SK-N-SH (cell line): ENCODE measurements at regions not wholly inside any gene's neighbourhood (a gene's known extent, or its start where the extent isn't known, plus 50 kb on each side); places are given as distances from the start of the nearest gene placed in this dataset.

Experiments
- CTCF ChIA-PET: fragments of 300-600, 350-600 bp; formaldehyde crosslinking; extraction: SDS; loops from one replicate; lab custom pipeline; 2021; lab: Yijun Ruan, JAX
- POLR2A ChIA-PET: fragments of 350-600 bp; sonication (Branson Sonifier 250); formaldehyde crosslinking; extraction: SDS; loops from one replicate; lab custom pipeline; 2020; ENCODE audit warnings: antibody characterized with exemption, inconsistent platforms; lab: Yijun Ruan, JAX
- DNase-seq: peaks from one replicate; pipeline ENCODE4 v3.0.0; 2012
- H2AFZ ChIP-seq: fragments of 200-600 bp; sonication (generic); 2 replicates; pipeline ENCODE4 v1.8.1; 2016; ENCODE audit warnings: antibody characterized with exemption, mild to moderate bottlenecking, low read depth
- H3F3A ChIP-seq: fragments of 200-600 bp; sonication (generic); replicated peaks from 2 replicates; pipeline ENCODE3; 2016; ENCODE audit warnings: antibody characterized with exemption, mild to moderate bottlenecking; ENCODE audit not compliant: insufficient read depth
- H3K27ac ChIP-seq, 2 experiments: fragments of 200-500 bp in 1 of 2; fragments of 200-600 bp in 1 of 2; sonication (Bioruptor generic) in 1 of 2; sonication (generic), shearing (Covaris generic) in 1 of 2; 2 replicates each; pipeline versions ENCODE4 v1.5.1 to v1.6.1; 2014 to 2016; ENCODE audit warnings: low read depth in 2 of 2, inconsistent platforms in 1 of 2, low read length in 1 of 2, mild to moderate bottlenecking in 1 of 2, mixed read lengths in 1 of 2
- H3K27me3 ChIP-seq: fragments of 200-600 bp; sonication (generic), shearing (Covaris generic); 2 replicates; pipeline ENCODE4 v1.6.1; 2016; ENCODE audit warnings: mixed run types; ENCODE audit not compliant: insufficient read depth
- H3K36me3 ChIP-seq, 2 experiments: fragments of 200-500 bp in 1 of 2; fragments of 200-600 bp in 1 of 2; sonication (Bioruptor generic) in 1 of 2; sonication (generic) in 1 of 2; replicated peaks in 1 of 2; 2 replicates each; pipeline versions ENCODE3 to v1.5.1; 2014 to 2016; ENCODE audit warnings: low read length in 1 of 2, mild to moderate bottlenecking in 1 of 2; ENCODE audit not compliant: insufficient read depth in 2 of 2, control insufficient read depth in 1 of 2
- H3K4me1 ChIP-seq, 2 experiments: fragments of 200-500 bp in 1 of 2; fragments of 200-600 bp in 1 of 2; sonication (Bioruptor generic) in 1 of 2; sonication (generic), shearing (Covaris generic) in 1 of 2; 2 replicates each; pipeline versions ENCODE4 v1.5.1 to v1.6.1; 2014 to 2016; ENCODE audit warnings: low read depth in 1 of 2, low read length in 1 of 2, mixed run types in 1 of 2; ENCODE audit not compliant: insufficient read depth in 2 of 2, control insufficient read depth in 1 of 2
- H3K4me2 ChIP-seq: fragments of 200-600 bp; sonication (generic), shearing (Covaris generic); 2 replicates; pipeline ENCODE4 v1.6.1; 2017; ENCODE audit warnings: mixed run types
- H3K4me3 ChIP-seq, 2 experiments: fragments of 200-500 bp in 1 of 2; fragments of 200-600 bp in 1 of 2; sonication (Bioruptor generic) in 1 of 2; sonication (generic), shearing (Covaris generic) in 1 of 2; 2 replicates each; pipeline versions ENCODE4 v1.5.1 to v1.8.1; 2014 to 2016; ENCODE audit warnings: low read depth in 2 of 2, inconsistent platforms in 1 of 2, low read length in 1 of 2, mild to moderate bottlenecking in 1 of 2, mixed read lengths in 1 of 2, moderate library complexity in 1 of 2
- H3K79me2 ChIP-seq: fragments of 200-600 bp; sonication (generic); 2 replicates; pipeline ENCODE4 v1.8.1; 2017; ENCODE audit warnings: mild to moderate bottlenecking; ENCODE audit not compliant: insufficient read depth
- H3K9ac ChIP-seq: fragments of 200-600 bp; sonication (generic); 2 replicates; pipeline ENCODE4 v1.6.1; 2017; ENCODE audit warnings: mixed run types
- H3K9me2 ChIP-seq: fragments of 200-600 bp; sonication (generic); 2 replicates; pipeline ENCODE4 v1.6.1; 2017; ENCODE audit warnings: mixed run types
- H3K9me3 ChIP-seq: fragments of 200-600 bp; sonication (generic); 2 replicates; pipeline ENCODE4 v1.6.1; 2017; ENCODE audit warnings: mixed run types, mild to moderate bottlenecking, moderate library complexity
- H4K20me1 ChIP-seq: fragments of 200-600 bp; sonication (generic); 2 replicates; pipeline ENCODE4 v1.6.1; 2017; ENCODE audit warnings: mild to moderate bottlenecking, mixed run types; ENCODE audit not compliant: insufficient read depth
- EP300 ChIP-seq, 2 experiments: IDR thresholded peaks; 2 replicates each; pipeline versions ENCODE4 v1.4.0 to v1.6.1; 2012; ENCODE audit warnings: borderline replicate concordance in 1 of 2, low read depth in 1 of 2, low read length in 1 of 2
- EZH2phosphoT487 ChIP-seq: fragments of 200-600 bp; sonication (generic); IDR thresholded peaks from 2 replicates; pipeline ENCODE4 v1.6.1; 2017; ENCODE audit warnings: low read depth, mixed run types, mild to moderate bottlenecking, antibody characterized with exemption, moderate library complexity, borderline replicate concordance
- JUND ChIP-seq: IDR thresholded peaks from 2 replicates; pipeline ENCODE4 v1.4.0; 2012
- MEF2A ChIP-seq: IDR thresholded peaks from 2 replicates; pipeline ENCODE4 v1.4.0; 2012; ENCODE audit warnings: low read depth, borderline replicate concordance
- MXI1 ChIP-seq: IDR thresholded peaks from 2 replicates; pipeline ENCODE4 v1.6.1; 2012; ENCODE audit warnings: mild to moderate bottlenecking, low read depth, low read length, improper control_type of control experiment
- POLR2AphosphoS5 ChIP-seq: IDR thresholded peaks from 2 replicates; pipeline ENCODE4 v1.6.1; 2012; ENCODE audit warnings: low read depth, low read length
- RAD21 ChIP-seq: IDR thresholded peaks from 2 replicates; pipeline ENCODE4 v1.6.1; 2012; ENCODE audit warnings: mild to moderate bottlenecking, low read length
- RFX5 ChIP-seq: IDR thresholded peaks from 2 replicates; pipeline ENCODE4 v1.6.1; 2012; ENCODE audit warnings: mild to moderate bottlenecking, improper control_type of control experiment, low read length
- SMC3 ChIP-seq: IDR thresholded peaks from 2 replicates; pipeline ENCODE4 v1.6.1; 2012; ENCODE audit warnings: low read depth, low read length, improper control_type of control experiment
- YY1 ChIP-seq: IDR thresholded peaks from 2 replicates; pipeline ENCODE4 v1.4.0; 2012; ENCODE audit warnings: low read depth, mild to moderate bottlenecking
- WGBS: methylation state at CpG from one replicate; pipeline ENCODE4 v1.1.6; 2017; ENCODE audit warnings: low lambda C conversion rate; 5-methylcytosine and 5-hydroxymethylcytosine counted together
- TF ChIP-seq, protein P1 (sequence below): IDR thresholded peaks from 2 replicates; pipeline ENCODE4; 2012
- TF ChIP-seq, protein P2 (sequence below): IDR thresholded peaks from 2 replicates; pipeline ENCODE4 v1.4.0; 2012; ENCODE audit warnings: low read depth
- TF ChIP-seq, protein P3 (sequence below): fragments of 200-600 bp; sonication (generic); IDR thresholded peaks from 2 replicates; pipeline ENCODE4 v1.6.1; 2017; ENCODE audit warnings: antibody characterized with exemption, mild to moderate bottlenecking, moderate library complexity
- TF ChIP-seq, protein P4 (sequence below): IDR thresholded peaks from 2 replicates; pipeline ENCODE4 v1.6.1; 2012; ENCODE audit warnings: mild to moderate bottlenecking, low read depth, low read length, moderate library complexity

DNA sequence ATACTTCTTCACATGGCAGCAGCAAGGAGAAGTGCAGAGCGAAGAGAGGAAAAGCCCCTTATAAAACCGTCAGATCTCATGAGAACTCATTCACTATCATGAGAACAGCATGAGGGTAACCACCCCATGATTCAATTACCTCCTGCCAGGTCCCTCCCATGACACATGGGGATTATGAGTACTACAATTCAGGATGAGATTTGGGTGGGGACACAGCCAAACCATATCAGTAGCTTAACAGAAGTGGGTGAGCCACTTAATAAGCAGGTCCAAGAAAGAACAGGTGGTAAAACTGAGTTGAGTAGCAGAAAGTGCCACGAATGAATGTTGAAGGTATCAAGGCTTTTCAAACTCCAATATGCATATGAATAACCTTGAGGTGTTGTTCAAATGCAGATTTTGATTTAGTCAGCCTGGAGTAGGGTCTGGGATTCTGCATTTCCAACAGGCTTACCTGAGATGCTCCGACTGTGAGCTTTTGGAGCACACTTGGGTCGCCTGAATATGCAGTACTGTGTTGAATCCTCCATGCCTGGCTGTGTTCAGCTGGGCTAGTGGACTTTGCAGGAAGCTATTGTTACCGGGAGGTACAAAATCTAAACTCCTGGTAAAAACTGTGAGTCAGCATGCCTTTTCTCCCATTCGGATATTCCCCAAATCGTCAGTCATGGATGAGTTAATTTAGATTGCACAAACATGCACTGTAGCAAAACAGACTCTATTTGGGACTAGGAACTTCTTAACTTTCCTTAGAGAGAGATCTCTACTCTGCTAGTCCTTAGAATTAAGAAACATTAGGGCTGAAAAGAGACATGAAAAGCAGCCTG lies 69.0 kb upstream of the PRKCQ start:
- DNase-seq, result no peak
- H3K9ac ChIP-seq, result no peak overlapping the region
- no peaks in the 10 kb centered on the region for H3K4me1 ChIP-seq
- no peaks in the 10 kb centered on the region for H3K36me3 ChIP-seq
- H4K20me1 ChIP-seq, result no peaks in the 10 kb centered on the region
- H3K27me3 ChIP-seq, result no peaks in the 10 kb centered on the region
- no peak overlapping the region for H3K4me2 ChIP-seq
- no peak overlapping the region for H3K27ac ChIP-seq
- TF ChIP-seq EZH2phosphoT487, result no peak
- TF ChIP-seq RFX5, result no peak
- TF ChIP-seq MEF2A, result no peak
- TF ChIP-seq YY1, result no peak
- no peak for TF ChIP-seq POLR2AphosphoS5
- TF ChIP-seq JUND, result no peak
- no peak for TF ChIP-seq MXI1
- TF ChIP-seq, protein P1, sequence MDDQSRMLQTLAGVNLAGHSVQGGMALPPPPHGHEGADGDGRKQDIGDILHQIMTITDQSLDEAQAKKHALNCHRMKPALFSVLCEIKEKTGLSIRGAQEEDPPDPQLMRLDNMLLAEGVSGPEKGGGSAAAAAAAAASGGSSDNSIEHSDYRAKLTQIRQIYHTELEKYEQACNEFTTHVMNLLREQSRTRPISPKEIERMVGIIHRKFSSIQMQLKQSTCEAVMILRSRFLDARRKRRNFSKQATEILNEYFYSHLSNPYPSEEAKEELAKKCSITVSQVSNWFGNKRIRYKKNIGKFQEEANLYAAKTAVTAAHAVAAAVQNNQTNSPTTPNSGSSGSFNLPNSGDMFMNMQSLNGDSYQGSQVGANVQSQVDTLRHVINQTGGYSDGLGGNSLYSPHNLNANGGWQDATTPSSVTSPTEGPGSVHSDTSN, result no peak
- TF ChIP-seq, all 33 proteins: peak for 0
- ChIA-PET CTCF (interaction anchor here (1.4 to 2.3 kb wide), 5 partner anchors 11 to 86 kb away, joined by 3 to 12 read pairs (median 9); no protein-coding TSS in a partner anchor), POLR2A (no interaction called here)
- Histone ChIP-seq H2AFZ (no peak overlapping the region), H3K4me3 (no peak overlapping the region), H3K79me2 (no peaks in the 10 kb centered on the region), H3F3A (no peaks in the 10 kb centered on the region), H3K9me3 (no peaks in the 10 kb centered on the region), H3K9me2 (no peaks in the 10 kb centered on the region)
- WGBS, result 15% methylated on average over 7 of the region's 8 CpGs

DNA sequence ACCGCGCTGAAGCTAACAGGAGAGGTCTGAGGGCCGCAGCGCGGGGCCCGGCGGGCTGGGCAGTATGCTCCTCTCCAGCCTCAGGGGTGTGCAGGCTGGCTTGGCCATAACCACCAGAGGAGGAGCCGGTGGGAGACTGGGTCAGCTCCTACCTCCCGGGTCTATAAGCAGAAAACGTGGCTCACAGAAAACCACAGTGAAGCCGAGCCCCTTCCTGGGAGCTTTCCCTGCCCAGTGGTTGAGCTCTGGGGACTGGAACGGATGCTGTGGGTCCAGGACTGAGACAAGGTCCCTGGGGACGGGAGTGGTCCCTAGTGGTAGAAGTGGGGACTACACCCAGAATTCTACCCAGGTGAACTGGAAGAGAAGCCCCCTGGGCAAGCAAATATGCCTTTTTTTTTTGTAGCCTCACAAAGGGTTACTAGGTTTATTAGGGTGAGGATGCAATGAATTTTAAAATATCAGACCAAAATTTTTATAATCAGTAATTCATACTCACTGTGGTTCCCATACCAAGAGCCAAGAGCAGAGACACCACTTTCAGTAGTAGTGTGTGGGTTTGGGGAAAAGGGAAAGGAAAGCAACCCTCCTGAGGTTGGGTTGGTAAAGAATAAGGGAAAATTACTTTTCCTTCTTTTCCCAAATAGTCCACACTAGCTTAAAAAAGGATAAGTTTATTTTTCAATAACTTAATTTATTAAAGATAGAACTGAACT lies 67.9 kb upstream of the PRKCQ start:
- no peaks in the 10 kb centered on the region for H3F3A ChIP-seq
- ChIA-PET CTCF (interaction anchor here (0.7 to 2.3 kb wide), 12 partner anchors 8 to 114 kb away, joined by 3 to 12 read pairs (median 3); no protein-coding TSS in a partner anchor), POLR2A (no interaction called here)
- 57% methylated on average over 12 of the region's 13 CpGs for WGBS
- H4K20me1 ChIP-seq, result no peaks in the 10 kb centered on the region
- H3K4me3 ChIP-seq, result no peak overlapping the region
- no peaks in the 10 kb centered on the region for H3K79me2 ChIP-seq
- H3K36me3 ChIP-seq, result no peaks in the 10 kb centered on the region
- DNase-seq, result peak; percentile 75
- no peak overlapping the region for H3K9ac ChIP-seq
- no peaks in the 10 kb centered on the region for H3K27me3 ChIP-seq
- H3K9me2 ChIP-seq, result no peaks in the 10 kb centered on the region
- no peak overlapping the region for H2AFZ ChIP-seq
- no peaks in the 10 kb centered on the region for H3K4me1 ChIP-seq
- H3K4me2 ChIP-seq, result no peak overlapping the region
- no peaks in the 10 kb centered on the region for H3K9me3 ChIP-seq
- no peak overlapping the region for H3K27ac ChIP-seq
- peak; percentile 63 for TF ChIP-seq RAD21
- TF ChIP-seq, protein P2, sequence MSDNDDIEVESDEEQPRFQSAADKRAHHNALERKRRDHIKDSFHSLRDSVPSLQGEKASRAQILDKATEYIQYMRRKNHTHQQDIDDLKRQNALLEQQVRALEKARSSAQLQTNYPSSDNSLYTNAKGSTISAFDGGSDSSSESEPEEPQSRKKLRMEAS, result no peak
- TF ChIP-seq EP300 (IDR thresholded peaks at IDR 0.05; ENCODE audit: borderline replicate concordance in 1 of 2, low read depth in 1 of 2, low read length in 1 of 2), result no peak
- TF ChIP-seq, protein P3, sequence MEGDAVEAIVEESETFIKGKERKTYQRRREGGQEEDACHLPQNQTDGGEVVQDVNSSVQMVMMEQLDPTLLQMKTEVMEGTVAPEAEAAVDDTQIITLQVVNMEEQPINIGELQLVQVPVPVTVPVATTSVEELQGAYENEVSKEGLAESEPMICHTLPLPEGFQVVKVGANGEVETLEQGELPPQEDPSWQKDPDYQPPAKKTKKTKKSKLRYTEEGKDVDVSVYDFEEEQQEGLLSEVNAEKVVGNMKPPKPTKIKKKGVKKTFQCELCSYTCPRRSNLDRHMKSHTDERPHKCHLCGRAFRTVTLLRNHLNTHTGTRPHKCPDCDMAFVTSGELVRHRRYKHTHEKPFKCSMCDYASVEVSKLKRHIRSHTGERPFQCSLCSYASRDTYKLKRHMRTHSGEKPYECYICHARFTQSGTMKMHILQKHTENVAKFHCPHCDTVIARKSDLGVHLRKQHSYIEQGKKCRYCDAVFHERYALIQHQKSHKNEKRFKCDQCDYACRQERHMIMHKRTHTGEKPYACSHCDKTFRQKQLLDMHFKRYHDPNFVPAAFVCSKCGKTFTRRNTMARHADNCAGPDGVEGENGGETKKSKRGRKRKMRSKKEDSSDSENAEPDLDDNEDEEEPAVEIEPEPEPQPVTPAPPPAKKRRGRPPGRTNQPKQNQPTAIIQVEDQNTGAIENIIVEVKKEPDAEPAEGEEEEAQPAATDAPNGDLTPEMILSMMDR, result peak; percentile 70
- TF ChIP-seq, protein P4, sequence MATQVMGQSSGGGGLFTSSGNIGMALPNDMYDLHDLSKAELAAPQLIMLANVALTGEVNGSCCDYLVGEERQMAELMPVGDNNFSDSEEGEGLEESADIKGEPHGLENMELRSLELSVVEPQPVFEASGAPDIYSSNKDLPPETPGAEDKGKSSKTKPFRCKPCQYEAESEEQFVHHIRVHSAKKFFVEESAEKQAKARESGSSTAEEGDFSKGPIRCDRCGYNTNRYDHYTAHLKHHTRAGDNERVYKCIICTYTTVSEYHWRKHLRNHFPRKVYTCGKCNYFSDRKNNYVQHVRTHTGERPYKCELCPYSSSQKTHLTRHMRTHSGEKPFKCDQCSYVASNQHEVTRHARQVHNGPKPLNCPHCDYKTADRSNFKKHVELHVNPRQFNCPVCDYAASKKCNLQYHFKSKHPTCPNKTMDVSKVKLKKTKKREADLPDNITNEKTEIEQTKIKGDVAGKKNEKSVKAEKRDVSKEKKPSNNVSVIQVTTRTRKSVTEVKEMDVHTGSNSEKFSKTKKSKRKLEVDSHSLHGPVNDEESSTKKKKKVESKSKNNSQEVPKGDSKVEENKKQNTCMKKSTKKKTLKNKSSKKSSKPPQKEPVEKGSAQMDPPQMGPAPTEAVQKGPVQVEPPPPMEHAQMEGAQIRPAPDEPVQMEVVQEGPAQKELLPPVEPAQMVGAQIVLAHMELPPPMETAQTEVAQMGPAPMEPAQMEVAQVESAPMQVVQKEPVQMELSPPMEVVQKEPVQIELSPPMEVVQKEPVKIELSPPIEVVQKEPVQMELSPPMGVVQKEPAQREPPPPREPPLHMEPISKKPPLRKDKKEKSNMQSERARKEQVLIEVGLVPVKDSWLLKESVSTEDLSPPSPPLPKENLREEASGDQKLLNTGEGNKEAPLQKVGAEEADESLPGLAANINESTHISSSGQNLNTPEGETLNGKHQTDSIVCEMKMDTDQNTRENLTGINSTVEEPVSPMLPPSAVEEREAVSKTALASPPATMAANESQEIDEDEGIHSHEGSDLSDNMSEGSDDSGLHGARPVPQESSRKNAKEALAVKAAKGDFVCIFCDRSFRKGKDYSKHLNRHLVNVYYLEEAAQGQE, result no peak
- TF ChIP-seq SMC3, result peak; percentile 21; the same call in 1 of the 2 replicates
